CD4-positive, alpha-beta T cell (primary cell): ENCODE measurements at regions not wholly inside any gene's neighbourhood (a gene's known extent, or its start where the extent isn't known, plus 50 kb on each side); places are given as distances from the start of the nearest gene placed in this dataset.

ENCODE experiments used
- ATAC-seq: fragments of 200-7000 bp; cut with Tn5 transposase; one replicate; pipeline ENCODE4 v1.10.0; 2022; ENCODE audit warnings: mild to moderate bottlenecking; ENCODE audit not compliant: poor library complexity
- CTCF ChIA-PET: fragments of 350-600 bp; sonication (Branson Sonifier 250); formaldehyde crosslinking; loops from one replicate; lab custom pipeline; 2021; ENCODE audit warnings: antibody characterized with exemption, inconsistent platforms; lab: Charles Lee
- POLR2A ChIA-PET: fragments of 350-600 bp; sonication (Branson Sonifier 250); formaldehyde crosslinking; loops from one replicate; lab custom pipeline; 2021; ENCODE audit warnings: antibody characterized with exemption, inconsistent platforms; lab: Charles Lee
- DNase-seq, 14 experiments: peaks; one replicate each; pipeline ENCODE4 v3.0.0-alpha.2; 2013 to 2020; ENCODE audit warnings: mixed read lengths in 2 of 14
- H3K27ac ChIP-seq, 2 donors: one replicate each; pipeline versions ENCODE4 v1.5.1 to v1.7.0; 2013; ENCODE audit warnings: low read length in 2 of 2, low read depth in 1 of 2, mild to moderate bottlenecking in 1 of 2
- H3K27me3 ChIP-seq, 2 experiments: 1 replicate in 1 of 2; 2 replicates in 1 of 2; pipeline versions ENCODE4 v1.6.1 to v1.7.0; 2013; ENCODE audit warnings: low read length in 2 of 2, control low read depth in 1 of 2, mild to moderate bottlenecking in 1 of 2, moderate library complexity in 1 of 2; ENCODE audit not compliant: insufficient read depth in 2 of 2, control insufficient read depth in 1 of 2
- H3K36me3 ChIP-seq: one replicate; pipeline ENCODE4 v1.6.1; 2013; ENCODE audit warnings: low read length, control low read depth; ENCODE audit not compliant: insufficient read depth
- H3K4me1 ChIP-seq: one replicate; pipeline ENCODE4 v1.6.1; 2013; ENCODE audit warnings: low read length, control low read depth; ENCODE audit not compliant: insufficient read depth
- H3K4me3 ChIP-seq: one replicate; pipeline ENCODE4 v1.5.1; 2013; ENCODE audit warnings: mild to moderate bottlenecking, low read length, moderate library complexity
- H3K9me3 ChIP-seq, 2 experiments: 1 replicate in 1 of 2; 2 replicates in 1 of 2; pipeline versions ENCODE4 v1.6.1 to v1.7.0; 2013; ENCODE audit warnings: low read length in 2 of 2, mild to moderate bottlenecking in 2 of 2, control low read depth in 1 of 2, moderate library complexity in 1 of 2; ENCODE audit not compliant: control insufficient read depth in 1 of 2, insufficient read depth in 1 of 2
- H3K27ac Mint-ChIP-seq: one replicate; pipeline ENCODE4 v1.8.0; 2020; ENCODE audit warnings: mixed read lengths
- H3K27me3 Mint-ChIP-seq: one replicate; pipeline ENCODE4 v1.8.0; 2021; ENCODE audit warnings: mixed read lengths
- H3K36me3 Mint-ChIP-seq: one replicate; pipeline ENCODE4 v1.8.0; 2021; ENCODE audit warnings: low read depth, mixed read lengths
- H3K4me1 Mint-ChIP-seq: one replicate; pipeline ENCODE4 v1.8.0; 2021; ENCODE audit warnings: low read depth, mixed read lengths
- H3K4me3 Mint-ChIP-seq: one replicate; pipeline ENCODE4 v1.8.0; 2020; ENCODE audit warnings: mild to moderate bottlenecking, mixed read lengths
- H3K9me3 Mint-ChIP-seq: one replicate; pipeline ENCODE4 v1.8.0; 2020; ENCODE audit warnings: mixed read lengths
- CTCF ChIP-seq: fragments of 200-600 bp; IDR thresholded peaks from one replicate; pipeline ENCODE4 v1.8.0; 2022; ENCODE audit warnings: antibody characterized with exemption, mild to moderate bottlenecking
- intact Hi-C, 2 experiments: fragments of 100-400 bp; cut with DNase I in 1 of 2; cut with micrococcal nuclease in 1 of 2; formaldehyde crosslinking; loops; one replicate each; pipeline versions ENCODE4 v1.15.1 to v1.9.0; 2023 to 2025; cut with DNase I, micrococcal nuclease

- ATAC-seq (no peak), DNase-seq (no peak)
- H3K27ac ChIP-seq = no peak overlapping the region
- H3K27ac Mint-ChIP-seq = no peak overlapping the region
- no peaks in the 10 kb centered on the region for H3K27me3 ChIP-seq
- TF ChIP-seq CTCF = no peak
- no peaks in the 10 kb centered on the region for H3K36me3 ChIP-seq
- H3K4me3 ChIP-seq = no peak overlapping the region
- ChIA-PET CTCF (no interaction called here), POLR2A (no interaction called here)
- no peaks in the 10 kb centered on the region for H3K4me1 ChIP-seq
- H3K36me3 Mint-ChIP-seq = no peaks in the 10 kb centered on the region
- H3K9me3 Mint-ChIP-seq = no peaks in the 10 kb centered on the region
- intact Hi-C loops = no loop called here
- H3K9me3 ChIP-seq = no peaks in the 10 kb centered on the region
- no peak overlapping the region for H3K4me3 Mint-ChIP-seq
- peaks cover 14% of the 10 kb centered on the region for H3K27me3 Mint-ChIP-seq
- no peaks in the 10 kb centered on the region for H3K4me1 Mint-ChIP-seq
Observed at GRCh38 chr2:156165742-156166141, 166.8 kb downstream of the NR4A2 start.

- Histone ChIP-seq H3K4me3 (no peak overlapping the region), H3K36me3 (no peaks in the 10 kb centered on the region), H3K4me1 (no peaks in the 10 kb centered on the region), H3K27me3 (peaks cover 0 to 3% of the 10 kb centered on the region in 2 experiments), H3K27ac (no peak overlapping the region), H3K9me3 (no peaks in the 10 kb centered on the region)
- H3K27me3 Mint-ChIP-seq = peaks cover 14% of the 10 kb centered on the region
- no peak overlapping the region for H3K27ac Mint-ChIP-seq
- no peak for DNase-seq
- no peak for ATAC-seq
- H3K36me3 Mint-ChIP-seq = no peaks in the 10 kb centered on the region
- no peaks in the 10 kb centered on the region for H3K9me3 Mint-ChIP-seq
- no peak for TF ChIP-seq CTCF
- intact Hi-C loops = no loop called here
- H3K4me1 Mint-ChIP-seq = no peaks in the 10 kb centered on the region
- CTCF ChIA-PET = interaction anchor here (1.0 kb wide), 1 partner anchor 11 kb away, joined by 3 read pairs; no protein-coding TSS in a partner anchor
- POLR2A ChIA-PET = no interaction called here
- no peak overlapping the region for H3K4me3 Mint-ChIP-seq
Observed at GRCh38 chr2:156164091-156164720, 168.3 kb downstream of the NR4A2 start.

- no peak overlapping the region for H3K27ac Mint-ChIP-seq
- Histone ChIP-seq H3K36me3 (no peaks in the 10 kb centered on the region), H3K27ac (no peak overlapping the region), H3K4me3 (no peak overlapping the region), H3K27me3 (peaks cover 0 to 6% of the 10 kb centered on the region in 2 experiments), H3K9me3 (no peaks in the 10 kb centered on the region), H3K4me1 (no peaks in the 10 kb centered on the region)
- H3K9me3 Mint-ChIP-seq = no peaks in the 10 kb centered on the region
- no peak for TF ChIP-seq CTCF
- intact Hi-C loops = no loop called here
- no peaks in the 10 kb centered on the region for H3K4me1 Mint-ChIP-seq
- no peak for DNase-seq
- H3K36me3 Mint-ChIP-seq = no peaks in the 10 kb centered on the region
- ATAC-seq = no peak
- no peak overlapping the region for H3K4me3 Mint-ChIP-seq
- POLR2A ChIA-PET = no interaction called here
- CTCF ChIA-PET = interaction anchor here (1.1 kb wide), 1 partner anchor 12 kb away, joined by 3 read pairs; no protein-coding TSS in a partner anchor
- H3K27me3 Mint-ChIP-seq = no peaks in the 10 kb centered on the region
Observed at GRCh38 chr2:156158808-156159207, 173.7 kb downstream of the NR4A2 start.
